ENCODE measurements at regions not wholly inside any gene's neighbourhood (a gene's known extent, or its start where the extent isn't known, plus 50 kb on each side); places are given as distances from the start of the nearest gene placed in this dataset.

DNA sequence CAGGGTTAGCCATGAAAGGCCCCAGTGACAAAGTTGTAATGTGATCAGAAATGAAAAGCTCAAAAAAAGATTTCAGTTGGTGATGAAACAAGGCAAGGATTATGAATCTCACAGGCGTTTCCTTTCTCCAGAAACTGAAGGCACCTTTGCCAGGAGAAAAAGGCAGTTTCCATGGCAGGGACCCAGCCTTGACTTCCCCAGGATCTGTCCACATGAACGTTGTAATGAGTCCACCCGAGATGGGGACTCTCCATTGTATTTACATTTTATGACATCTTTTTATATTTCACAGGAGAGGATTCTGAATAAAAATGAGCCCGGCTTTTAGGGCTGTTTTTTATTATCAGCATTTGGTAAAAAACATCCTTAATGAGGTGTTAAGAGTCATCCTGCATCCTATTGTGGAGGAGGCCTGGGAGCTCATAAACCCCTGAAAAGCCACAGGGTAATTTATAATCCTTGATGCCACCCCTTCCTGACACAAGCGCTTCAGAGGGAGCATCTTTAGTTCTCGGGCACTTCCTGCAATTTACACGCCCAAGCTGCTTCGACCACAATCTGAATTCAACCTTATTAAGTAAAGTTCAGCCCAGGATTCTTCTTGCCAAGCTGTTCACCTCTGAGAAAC is 74.1 kb upstream of the SALL4 start:
- DNase-seq (ENCODE audit: low spot score) = no peak

DNA sequence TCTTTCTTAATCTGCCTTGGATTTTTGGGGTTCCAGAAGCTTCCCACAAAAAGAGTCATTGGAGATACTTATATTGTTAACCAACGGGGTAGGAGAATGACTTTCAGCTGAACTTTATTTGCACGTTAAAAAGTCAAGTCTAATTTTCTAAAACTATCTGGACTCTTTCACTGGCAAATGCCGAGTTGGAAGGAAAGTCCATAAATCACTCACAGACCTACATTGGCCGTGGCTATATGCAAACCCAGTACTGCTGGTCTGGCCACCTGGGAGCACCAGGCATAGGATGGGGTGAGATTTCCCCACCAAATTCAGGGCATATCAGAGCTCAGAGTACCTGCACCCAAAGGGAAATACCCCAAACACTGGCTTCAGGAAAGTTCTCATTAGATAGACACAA is 71.3 kb upstream of the SALL4 start:
- no peak for DNase-seq (ENCODE audit: low spot score)

DNA sequence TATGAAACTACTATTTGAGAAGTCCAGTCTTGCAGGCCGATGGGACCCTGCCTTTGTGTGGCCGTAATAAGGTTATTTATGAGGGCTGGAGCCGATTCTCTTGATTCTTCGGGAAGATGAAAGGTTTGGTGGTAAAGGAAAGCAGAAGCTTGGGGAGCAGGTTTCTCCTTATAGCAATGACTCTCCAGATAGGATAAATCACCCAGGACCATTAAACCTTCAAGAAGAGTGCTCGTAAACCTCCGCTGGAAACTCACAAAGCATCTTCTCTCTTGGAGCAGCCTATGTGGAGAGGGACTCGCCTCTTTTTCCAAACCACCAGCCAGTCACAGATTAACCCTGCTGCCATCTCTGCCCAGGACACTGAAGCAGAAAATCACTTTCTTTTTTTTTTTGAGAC is 69.6 kb upstream of the SALL4 start:
- DNase-seq (ENCODE audit: low spot score) = no peak

DNA sequence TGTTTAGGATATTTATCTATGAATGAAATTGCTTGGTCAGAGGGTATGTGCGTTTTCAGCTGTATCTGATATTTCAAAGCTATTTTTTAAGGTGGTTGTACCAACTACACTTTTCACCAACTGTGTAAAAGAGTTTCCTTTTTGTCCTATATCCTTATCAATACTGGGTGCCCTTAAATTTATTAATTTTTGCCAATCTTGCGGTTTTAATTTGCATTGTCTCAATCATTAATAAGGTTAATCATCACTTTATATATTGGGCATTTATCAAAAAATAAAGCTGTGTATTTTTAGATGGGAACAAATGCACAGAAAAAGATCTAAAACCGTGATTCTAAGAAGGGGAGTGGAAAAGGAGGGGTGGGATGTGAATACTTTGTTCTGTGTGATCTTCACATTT is 66.7 kb upstream of the SALL4 start:
- DNase-seq (ENCODE audit: low spot score) = no peak

DNA sequence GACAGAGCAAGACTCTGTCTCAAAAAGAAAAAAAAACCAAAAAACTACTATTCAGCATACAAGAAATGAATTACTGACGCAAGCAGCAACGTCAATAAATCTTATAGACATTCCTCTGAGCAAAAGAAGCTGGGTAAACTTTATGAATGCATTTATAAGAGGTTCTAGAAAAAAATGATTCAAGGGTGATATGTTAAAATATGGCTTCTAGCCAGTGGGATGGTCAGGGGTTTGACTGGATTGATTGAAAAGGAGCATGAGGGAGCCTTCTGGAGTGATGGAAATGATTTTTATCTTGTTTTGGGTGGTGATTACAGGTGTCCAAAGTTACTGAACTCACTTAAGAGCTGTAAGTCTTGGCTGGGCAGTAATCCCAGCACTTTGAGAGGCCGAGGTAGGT is 64.9 kb upstream of the SALL4 start:
- DNase-seq (ENCODE audit: low spot score) = no peak

DNA sequence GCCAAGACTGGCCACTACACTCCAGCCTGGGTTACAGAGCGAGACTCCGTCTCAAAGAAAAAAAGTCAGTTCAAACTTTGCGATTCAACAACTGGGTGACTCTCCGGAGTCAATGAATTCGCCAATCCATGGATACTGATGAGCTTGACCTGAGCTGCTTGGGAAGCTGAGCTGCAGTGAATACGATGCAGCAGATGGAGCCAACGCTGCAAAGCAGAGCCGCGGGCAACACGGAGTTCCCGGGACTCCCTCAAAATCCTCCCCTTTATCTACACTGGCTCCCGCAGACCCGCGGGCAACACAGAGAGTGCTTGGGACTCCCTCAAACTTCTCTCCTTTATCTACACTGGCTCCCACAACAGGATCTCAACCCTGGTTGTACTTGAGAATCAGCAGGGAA is 62.6 kb upstream of the SALL4 start:
- no peak for DNase-seq (ENCODE audit: low spot score)

DNA sequence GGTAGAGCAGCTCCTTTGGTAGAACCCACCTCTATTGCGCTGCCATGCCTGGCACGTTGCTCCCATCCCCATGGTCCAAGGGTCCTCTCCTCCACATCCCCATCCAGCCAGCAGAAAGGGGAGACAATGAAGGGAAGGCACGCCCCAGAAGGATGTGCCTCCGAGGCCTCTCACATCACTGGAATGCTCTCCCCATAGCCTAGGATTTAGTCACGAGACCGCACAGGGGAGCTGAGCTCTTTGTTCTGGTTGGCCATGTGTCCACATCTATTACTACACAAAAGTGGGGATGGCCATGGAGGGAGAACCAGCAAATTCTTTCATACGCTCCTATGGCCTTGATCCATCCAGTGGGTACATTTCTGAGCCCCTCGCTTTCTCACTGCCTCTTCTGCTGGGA is 60.5 kb upstream of the SALL4 start:
- no peak for DNase-seq (ENCODE audit: low spot score)

DNA sequence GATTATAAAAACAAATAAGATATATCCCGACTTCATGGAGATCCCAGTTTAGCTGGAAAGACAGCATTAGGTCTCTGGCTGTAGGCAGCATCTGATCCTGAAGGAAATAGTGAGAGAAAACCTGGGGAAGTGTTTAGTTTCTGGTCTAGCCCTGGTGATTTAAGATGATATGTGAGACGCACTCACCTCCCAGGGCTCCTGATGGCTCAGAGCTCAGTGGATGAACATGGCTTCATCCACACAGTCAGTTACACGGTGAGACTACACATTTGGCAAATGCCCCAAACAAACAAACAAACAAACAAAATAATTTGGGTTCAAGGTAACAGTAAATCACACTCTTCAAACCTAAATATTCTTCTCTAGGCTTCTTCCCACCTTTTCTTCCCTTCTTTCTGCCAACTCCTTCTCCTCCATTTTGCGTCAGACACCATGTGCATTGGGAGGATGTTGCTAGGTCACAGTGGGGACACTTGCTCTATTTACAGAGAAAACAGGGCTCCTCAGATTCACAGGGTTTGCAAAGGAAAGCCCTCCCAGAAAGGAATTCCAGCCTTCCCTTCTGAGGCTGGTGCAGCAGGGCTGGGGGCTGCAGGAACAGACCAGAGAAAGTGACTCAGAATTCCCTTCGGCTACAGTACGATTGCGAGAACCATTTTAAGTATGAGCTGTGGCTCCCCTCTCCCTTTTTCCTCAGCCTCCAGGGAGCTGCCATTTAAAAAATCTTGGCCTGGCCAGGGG is 59.6 kb upstream of the SALL4 start:
- DNase-seq (ENCODE audit: low spot score) = no peak

DNA sequence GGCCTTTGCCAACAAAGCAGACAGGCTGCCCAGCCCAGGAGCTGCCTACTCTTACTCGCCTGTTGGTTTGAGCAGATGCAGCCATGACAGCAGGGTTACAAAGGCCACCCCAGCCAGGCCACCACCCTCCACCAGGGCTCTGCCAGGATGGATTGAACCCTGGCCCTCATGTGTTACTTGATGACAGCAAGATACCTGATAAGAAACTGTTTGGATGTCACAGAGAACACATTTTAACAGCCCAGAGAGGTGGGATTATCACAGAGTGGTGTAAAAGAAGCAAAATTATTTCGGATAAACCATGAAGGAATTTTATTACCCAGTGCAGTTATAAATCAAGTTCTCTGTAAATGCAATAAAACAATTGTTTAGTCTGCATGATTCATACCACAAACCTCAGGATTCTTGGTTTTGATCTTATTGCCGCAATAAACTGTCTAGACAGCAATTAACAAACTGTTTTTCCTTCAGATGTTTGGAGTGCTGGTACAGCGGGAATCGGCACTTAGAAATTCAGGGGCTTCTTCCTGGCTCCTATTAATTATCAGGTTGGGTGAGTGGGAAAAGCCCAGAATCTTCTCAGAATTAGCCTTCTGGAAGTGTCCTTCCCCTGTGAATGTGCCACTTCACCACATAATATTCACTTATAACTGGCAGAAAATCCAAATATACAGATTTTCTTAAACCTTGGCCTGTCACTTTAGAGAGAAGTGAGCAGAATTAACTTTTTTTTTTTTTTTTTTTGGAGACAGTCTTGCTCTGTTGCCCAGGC is 58.0 kb upstream of the SALL4 start:
- no peak for DNase-seq (ENCODE audit: low spot score)

DNA sequence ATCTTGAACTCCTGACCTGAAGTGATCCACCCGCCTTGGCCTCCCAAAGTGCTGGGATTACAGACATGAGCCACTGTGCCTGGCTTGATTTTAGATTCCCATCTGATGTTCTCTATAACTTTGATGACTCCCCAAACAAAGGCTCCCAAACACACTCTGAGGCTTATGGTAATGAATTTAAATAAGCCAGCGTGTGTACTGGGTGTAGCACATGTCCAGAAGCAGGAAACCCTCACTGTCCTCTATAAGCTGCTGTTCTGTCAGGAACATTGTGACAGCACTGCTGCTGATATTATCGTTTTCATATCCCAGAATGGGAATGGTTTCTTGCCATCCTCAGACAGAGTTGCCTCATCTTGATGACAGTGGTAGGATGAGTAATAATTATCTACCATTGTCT is 54.1 kb upstream of the SALL4 start:
- no peak for DNase-seq (ENCODE audit: low spot score)

DNA sequence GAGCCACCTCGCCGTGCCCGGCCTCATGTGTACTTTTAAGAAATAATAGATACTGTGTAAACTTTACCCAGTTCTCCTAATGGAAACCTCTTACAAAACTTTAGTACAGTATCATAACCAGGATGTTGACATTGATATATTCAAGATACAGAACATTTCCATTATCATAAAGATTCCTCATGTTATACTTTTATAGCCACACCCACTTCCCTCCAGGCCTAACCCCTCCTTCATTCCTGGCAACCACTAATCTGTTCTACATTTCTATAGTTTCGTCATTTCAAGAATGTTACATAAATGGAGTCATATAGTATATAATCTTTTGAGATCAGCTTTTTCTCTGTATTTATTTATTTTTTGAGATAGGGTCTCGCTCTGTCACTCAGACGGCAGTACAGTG is 52.6 kb upstream of the SALL4 start:
- no peak for DNase-seq (ENCODE audit: low spot score)
